Prostate gland (tissue), 2 donors: ENCODE measurements at regions not wholly inside any gene's neighbourhood (a gene's known extent, or its start where the extent isn't known, plus 50 kb on each side); places are given as distances from the start of the nearest gene placed in this dataset.

Experiments
- POLR2A ChIP-seq: fragments of 450-650 bp; IDR thresholded peaks from one replicate; pipeline ENCODE4 v1.6.1; 2016; ENCODE audit warnings: antibody characterized with exemption, mild to moderate bottlenecking
- POLR2AphosphoS5 ChIP-seq: sonication (generic); formaldehyde crosslinking; IDR thresholded peaks from one replicate; pipeline ENCODE4 v1.6.1; 2017; ENCODE audit warnings: antibody characterized with exemption
- TF ChIP-seq, protein P1 (sequence below), 4 experiments: fragments of 200-600 bp in 2 of 4; fragments of 450-650 bp in 2 of 4; sonication (generic) in 2 of 4; IDR thresholded peaks; 1 replicate in 3 of 4; 2 replicates in 1 of 4; pipeline ENCODE4 v1.5.1; 2016 to 2019; ENCODE audit warnings: antibody characterized with exemption in 4 of 4, mild to moderate bottlenecking in 2 of 4, moderate library complexity in 2 of 4

DNA sequence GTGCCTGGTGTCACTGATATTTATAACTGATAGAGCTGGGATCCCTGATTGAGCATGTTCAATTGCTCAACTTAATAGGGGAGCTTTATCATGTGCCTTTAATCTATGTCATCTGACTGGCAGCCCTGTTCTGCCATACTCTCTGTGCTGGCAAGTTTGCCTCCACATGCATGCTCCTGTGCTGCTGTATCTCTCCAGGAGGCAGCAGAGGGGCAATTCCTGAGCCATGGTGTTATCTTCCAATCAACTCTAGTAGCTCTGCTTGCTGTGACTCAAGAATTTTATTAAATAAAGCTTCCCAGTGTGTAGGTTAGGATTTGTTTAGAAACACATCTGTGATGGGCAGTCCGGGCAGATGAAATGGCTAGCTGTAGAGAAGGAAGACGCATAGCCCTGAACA is 642.0 kb downstream of the KIF4B start:
- TF ChIP-seq, protein P1, sequence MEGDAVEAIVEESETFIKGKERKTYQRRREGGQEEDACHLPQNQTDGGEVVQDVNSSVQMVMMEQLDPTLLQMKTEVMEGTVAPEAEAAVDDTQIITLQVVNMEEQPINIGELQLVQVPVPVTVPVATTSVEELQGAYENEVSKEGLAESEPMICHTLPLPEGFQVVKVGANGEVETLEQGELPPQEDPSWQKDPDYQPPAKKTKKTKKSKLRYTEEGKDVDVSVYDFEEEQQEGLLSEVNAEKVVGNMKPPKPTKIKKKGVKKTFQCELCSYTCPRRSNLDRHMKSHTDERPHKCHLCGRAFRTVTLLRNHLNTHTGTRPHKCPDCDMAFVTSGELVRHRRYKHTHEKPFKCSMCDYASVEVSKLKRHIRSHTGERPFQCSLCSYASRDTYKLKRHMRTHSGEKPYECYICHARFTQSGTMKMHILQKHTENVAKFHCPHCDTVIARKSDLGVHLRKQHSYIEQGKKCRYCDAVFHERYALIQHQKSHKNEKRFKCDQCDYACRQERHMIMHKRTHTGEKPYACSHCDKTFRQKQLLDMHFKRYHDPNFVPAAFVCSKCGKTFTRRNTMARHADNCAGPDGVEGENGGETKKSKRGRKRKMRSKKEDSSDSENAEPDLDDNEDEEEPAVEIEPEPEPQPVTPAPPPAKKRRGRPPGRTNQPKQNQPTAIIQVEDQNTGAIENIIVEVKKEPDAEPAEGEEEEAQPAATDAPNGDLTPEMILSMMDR (IDR thresholded peaks at IDR 0.05) = no peak
- no peak for TF ChIP-seq POLR2A
- no peak for TF ChIP-seq POLR2AphosphoS5
